ENCODE measurements at regions not wholly inside any gene's neighbourhood (a gene's known extent, or its start where the extent isn't known, plus 50 kb on each side); places are given as distances from the start of the nearest gene placed in this dataset.

GRCh38 chr7:115505136-115505535, 525.4 kb downstream of the TFEC start:
- TF ChIP-seq, protein P1, sequence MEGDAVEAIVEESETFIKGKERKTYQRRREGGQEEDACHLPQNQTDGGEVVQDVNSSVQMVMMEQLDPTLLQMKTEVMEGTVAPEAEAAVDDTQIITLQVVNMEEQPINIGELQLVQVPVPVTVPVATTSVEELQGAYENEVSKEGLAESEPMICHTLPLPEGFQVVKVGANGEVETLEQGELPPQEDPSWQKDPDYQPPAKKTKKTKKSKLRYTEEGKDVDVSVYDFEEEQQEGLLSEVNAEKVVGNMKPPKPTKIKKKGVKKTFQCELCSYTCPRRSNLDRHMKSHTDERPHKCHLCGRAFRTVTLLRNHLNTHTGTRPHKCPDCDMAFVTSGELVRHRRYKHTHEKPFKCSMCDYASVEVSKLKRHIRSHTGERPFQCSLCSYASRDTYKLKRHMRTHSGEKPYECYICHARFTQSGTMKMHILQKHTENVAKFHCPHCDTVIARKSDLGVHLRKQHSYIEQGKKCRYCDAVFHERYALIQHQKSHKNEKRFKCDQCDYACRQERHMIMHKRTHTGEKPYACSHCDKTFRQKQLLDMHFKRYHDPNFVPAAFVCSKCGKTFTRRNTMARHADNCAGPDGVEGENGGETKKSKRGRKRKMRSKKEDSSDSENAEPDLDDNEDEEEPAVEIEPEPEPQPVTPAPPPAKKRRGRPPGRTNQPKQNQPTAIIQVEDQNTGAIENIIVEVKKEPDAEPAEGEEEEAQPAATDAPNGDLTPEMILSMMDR (conservative IDR thresholded peaks at IDR 0.05; ENCODE audit: low read length) = no peak
- TF ChIP-seq EZH2phosphoT487 (IDR thresholded peaks at IDR 0.05; ENCODE audit: borderline replicate concordance, low read depth, low read length) = no peak
